ENCODE measurements at regions not wholly inside any gene's neighbourhood (a gene's known extent, or its start where the extent isn't known, plus 50 kb on each side); places are given as distances from the start of the nearest gene placed in this dataset.

- no peak for DNase-seq (ENCODE audit: low spot score)
Measured at GRCh38 chr4:135207531-135207930, 1005.9 kb upstream of the PABPC4L start.

- DNase-seq (ENCODE audit: low spot score) = no peak
Measured at GRCh38 chr4:135204311-135204710, 1002.7 kb upstream of the PABPC4L start.

DNA sequence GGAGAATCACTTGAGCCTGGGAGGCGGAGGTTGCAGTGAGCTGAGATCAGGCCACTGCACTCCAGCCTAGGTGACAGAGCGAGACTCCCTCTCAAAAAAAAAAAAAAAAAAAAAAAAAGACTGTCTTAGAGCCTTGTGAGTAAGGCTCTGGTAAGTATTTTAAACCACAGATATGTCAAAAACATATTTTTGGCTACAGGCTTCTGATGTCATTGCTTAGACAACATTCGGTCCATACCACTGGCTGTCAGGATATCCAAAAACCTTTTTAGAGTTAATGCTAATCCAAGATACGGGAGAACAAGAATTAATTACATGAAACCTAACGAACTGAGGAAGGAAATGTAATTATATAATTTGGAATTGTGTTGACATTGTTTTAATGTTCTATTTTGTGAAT lies 999.5 kb upstream of the PABPC4L start:
- DNase-seq (ENCODE audit: low spot score) = no peak

- no peak for DNase-seq (ENCODE audit: low spot score)
Measured at GRCh38 chr4:135197641-135198040, 996.1 kb upstream of the PABPC4L start.

DNA sequence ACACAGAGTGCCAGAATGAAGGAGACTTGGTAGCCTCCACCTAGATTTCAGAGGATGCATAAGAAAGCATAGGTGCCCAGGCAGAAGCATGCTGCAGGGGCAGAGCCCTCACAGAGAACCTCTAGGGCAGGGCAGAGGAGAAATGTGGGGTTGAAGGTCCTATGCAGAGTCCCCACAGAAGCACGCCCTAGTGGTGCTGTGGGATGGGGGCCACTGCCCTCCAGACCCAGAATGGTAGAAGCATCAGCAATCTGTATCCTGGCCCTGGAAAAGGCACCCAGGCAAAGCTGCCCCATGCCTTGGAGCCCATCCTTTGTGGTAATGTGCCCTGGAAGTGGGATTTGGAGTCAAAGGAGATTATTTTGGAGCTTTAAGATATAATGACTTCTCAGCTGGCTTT lies 992.9 kb upstream of the PABPC4L start:
- DNase-seq (ENCODE audit: low spot score) = no peak

DNA sequence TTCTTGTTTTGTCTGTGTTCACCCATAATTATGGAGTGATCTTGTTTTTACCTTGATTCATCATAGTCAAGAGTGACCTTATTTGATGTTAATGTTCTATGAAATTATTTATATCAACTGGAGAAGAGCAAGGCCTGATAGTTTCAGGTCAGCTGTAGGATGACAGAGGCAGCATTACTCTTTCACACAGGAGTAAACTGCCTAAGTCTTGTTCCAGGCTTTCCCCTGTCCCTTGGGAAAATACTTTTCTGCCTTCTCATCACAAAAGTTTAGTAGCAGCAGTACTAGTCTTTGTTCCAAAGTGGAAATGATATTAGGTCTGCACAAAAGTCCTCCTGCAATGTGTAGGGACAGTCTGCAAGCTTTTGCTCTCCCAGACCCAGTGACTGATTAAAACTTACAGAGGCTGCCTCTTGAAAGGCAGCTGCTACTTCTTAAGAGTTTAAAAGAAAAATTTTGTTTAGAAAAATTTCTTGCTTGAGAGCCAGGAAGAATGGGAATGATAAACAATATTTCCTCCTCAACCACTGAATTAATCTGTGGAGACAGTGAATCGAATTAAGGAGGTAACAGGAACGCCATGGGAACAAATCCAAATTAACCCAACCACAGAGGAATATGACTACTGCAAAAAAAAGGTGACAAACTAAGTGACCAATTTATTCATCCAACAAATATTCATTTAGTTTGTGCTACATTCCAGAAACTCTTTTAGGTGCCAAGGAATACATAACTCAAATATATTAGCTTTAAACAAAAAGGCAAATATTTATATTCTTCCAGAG lies 991.4 kb upstream of the PABPC4L start:
- DNase-seq (ENCODE audit: low spot score) = no peak

- DNase-seq (ENCODE audit: low spot score) = no peak
Measured at GRCh38 chr4:135191596-135191995, 990.0 kb upstream of the PABPC4L start.

DNA sequence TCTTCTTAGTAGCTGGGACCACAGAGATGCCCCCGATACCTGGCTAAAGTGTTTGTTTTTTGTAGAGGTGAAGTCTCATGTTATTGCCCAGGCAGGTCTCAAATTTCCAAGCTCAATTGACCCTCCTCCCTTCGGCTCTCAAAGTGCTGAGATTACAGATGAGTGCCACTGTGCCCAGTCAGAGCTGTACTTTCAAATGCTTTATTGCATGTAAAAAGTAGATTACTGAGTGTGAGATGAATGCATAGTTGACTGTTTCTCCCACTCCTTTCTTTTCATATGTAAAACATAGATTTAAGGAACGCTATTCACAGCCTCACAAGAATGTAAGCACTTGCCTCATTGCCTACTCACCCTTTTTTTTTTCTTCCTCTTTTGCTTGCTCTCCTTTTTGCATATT lies 984.4 kb upstream of the PABPC4L start:
- DNase-seq (ENCODE audit: low spot score) = peak; percentile 15

DNA sequence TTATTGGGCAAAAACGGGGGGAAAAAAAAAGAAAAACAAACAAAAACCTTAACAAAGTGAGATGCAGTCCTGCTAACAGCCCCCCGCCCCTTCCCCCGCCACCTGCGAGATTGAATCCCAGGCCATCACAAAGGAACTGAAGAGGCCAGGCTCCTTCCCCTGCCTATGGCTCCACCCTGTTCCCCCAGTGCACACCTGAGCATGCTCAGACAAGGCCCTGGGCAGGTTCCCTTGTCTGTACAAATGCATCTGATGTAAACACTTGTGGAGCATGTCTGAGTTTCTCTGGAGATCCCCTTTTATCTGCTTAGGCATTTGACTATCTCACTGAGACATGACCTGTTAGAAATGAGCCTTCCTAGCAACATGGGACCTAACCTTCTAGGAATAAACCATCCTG lies 983.7 kb upstream of the PABPC4L start:
- DNase-seq (ENCODE audit: low spot score) = peak; percentile 26

- peak; percentile 17 for DNase-seq (ENCODE audit: low spot score)
Measured at GRCh38 chr4:135184715-135185114, 983.1 kb upstream of the PABPC4L start.

DNA sequence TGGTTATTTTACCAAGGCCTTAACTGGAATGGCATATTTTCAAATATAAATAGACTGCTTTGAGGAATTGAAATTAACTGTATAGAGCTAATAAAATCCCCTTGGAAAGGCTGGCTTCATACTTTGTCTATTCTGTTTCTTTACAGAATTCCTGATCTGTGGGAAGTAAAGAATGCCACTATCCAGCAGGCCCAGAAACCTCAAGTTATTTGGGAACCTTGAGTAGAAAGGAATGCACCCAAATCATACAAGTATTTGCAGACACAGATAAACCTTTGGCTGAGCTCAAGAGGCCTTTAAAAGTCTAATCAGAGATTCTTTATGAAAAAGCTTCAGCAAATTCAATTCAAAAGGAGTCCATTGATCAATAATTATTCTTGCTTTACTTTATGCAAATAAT lies 975.7 kb upstream of the PABPC4L start:
- DNase-seq (ENCODE audit: low spot score) = no peak

DNA sequence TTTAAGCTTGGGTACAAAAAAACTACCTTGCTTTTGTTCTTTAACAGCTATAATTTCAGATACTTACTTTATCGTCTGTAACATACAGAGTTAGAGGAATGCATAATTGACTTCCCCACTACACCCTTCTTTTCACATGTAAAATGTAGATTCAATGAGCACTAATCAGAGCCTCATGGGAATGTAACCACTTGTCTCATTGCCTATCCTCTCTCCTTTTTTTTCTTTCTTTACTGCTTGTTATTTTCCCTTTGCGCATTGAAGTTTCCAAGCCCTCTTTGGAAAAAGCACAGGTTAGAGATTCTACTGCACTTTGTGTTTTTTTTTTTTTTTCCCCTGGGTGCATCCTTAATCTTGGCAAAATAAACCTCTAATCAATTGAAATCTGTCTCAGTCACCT lies 965.1 kb upstream of the PABPC4L start:
- no peak for DNase-seq (ENCODE audit: low spot score)

- no peak for DNase-seq (ENCODE audit: low spot score)
Measured at GRCh38 chr4:135164601-135165000, 963.0 kb upstream of the PABPC4L start.

- DNase-seq (ENCODE audit: low spot score) = no peak
Measured at GRCh38 chr4:135144498-135144897, 942.9 kb upstream of the PABPC4L start.

GRCh38 chr4:135124196-135124595 lies 922.6 kb upstream of the PABPC4L start:
- DNase-seq (ENCODE audit: low spot score) = no peak

DNA sequence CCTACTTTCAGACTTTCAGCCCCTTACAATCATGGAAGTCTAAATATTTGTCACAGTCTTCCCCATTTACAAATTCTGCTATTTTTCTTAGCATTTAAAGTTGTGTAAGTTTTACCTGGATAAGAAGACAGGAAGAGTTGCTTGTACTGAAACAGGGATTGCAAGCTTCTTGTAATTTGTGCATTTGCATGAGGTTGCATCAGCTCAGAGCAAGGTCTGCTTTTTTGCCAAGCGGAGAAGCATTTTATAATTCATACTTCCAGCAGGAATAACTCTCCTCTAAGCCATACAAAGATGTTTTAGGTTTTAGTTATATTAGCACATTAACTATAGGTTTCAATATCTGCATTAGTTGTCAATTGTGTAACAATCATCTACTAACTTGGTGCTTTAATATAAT lies 922.0 kb upstream of the PABPC4L start:
- no peak for DNase-seq (ENCODE audit: low spot score)

- no peak for DNase-seq (ENCODE audit: low spot score)
Measured at GRCh38 chr4:135122457-135122856, 920.9 kb upstream of the PABPC4L start.

GRCh38 chr4:135120195-135120594 lies 918.6 kb upstream of the PABPC4L start:
- DNase-seq (ENCODE audit: low spot score) = no peak

- DNase-seq (ENCODE audit: low spot score) = no peak
Measured at GRCh38 chr4:135114079-135114478, 912.5 kb upstream of the PABPC4L start.

GRCh38 chr4:135098061-135098460 lies 896.5 kb upstream of the PABPC4L start:
- no peak for DNase-seq (ENCODE audit: low spot score)

DNA sequence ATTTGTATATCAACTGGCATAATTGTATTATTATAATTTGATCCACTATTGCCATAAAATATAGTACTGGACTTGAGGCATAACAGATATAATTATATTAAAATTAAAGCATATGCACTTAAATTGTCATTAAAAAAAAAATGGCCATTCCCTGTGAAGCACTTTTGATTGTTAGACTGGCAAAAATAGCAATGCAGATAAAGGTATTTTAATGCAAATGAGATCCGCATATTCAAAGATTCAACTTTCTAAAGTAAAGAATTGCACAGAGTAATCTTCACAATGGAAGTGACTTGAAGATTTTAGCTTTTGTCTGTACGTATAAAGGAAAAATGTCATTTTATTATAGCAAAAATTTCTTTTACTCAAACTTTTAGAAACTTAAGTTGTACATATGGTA lies 871.8 kb upstream of the PABPC4L start:
- DNase-seq (ENCODE audit: low spot score) = no peak

GRCh38 chr4:135072553-135072952 lies 871.0 kb upstream of the PABPC4L start:
- no peak for DNase-seq (ENCODE audit: low spot score)

DNA sequence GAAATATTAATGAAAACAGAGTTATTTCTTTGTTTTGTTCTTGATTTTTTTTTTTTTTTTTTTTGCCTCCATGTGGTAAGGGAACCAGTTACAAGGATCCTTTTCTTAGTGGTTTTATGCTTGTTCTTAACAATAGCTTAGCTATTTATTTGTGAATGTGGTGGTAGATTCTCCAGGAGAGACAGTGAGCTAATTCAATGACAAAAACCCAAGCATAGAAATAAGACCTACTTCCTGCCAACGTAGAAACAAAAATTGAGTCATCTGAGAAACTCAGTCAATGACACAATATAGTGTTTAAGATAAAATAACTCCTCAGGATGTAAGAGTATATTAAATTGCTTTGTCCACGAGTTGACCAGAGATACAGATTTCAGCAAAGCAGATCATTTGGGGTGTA lies 863.8 kb upstream of the PABPC4L start:
- no peak for DNase-seq (ENCODE audit: low spot score)

GRCh38 chr4:135050086-135050717 lies 848.6 kb upstream of the PABPC4L start:
- DNase-seq (ENCODE audit: low spot score) = no peak

Measured in iPS-NIHi11 (cell line).